ENCODE measurements at regions not wholly inside any gene's neighbourhood (a gene's known extent, or its start where the extent isn't known, plus 50 kb on each side); places are given as distances from the start of the nearest gene placed in this dataset.

GRCh38 chr2:138898855-138899254 lies 118.7 kb upstream of the NXPH2 start:
- no peak for TF ChIP-seq CTCF (IDR thresholded peaks at IDR 0.05; ENCODE audit: low read depth, low read length)
- DNase-seq (ENCODE audit: low read depth, low spot score) = no peak
- no peak overlapping the region for H3K27ac ChIP-seq (ENCODE audit: low read depth, low read length)
- ChIA-PET CTCF (interaction anchor here (0.5 kb wide), 1 partner anchor 384 kb away, joined by 3 read pairs; no protein-coding TSS in a partner anchor), POLR2A (no interaction called here)
- H3K4me3 ChIP-seq (ENCODE audit: low read depth, low read length) = no peak overlapping the region
- H3K27me3 ChIP-seq (ENCODE audit: control insufficient read depth, insufficient read depth, low read length) = no peaks in the 10 kb centered on the region
- peaks cover 25% of the 10 kb centered on the region for H3K9me3 ChIP-seq (ENCODE audit: control insufficient read depth, insufficient read depth, low read length)

GRCh38 chr2:138897274-138897673 lies 117.1 kb upstream of the NXPH2 start:
- CTCF ChIA-PET = no interaction called here

GRCh38 chr2:138893746-138894145 lies 113.6 kb upstream of the NXPH2 start:
- ChIA-PET POLR2A (no interaction called here), CTCF (no interaction called here)
- TF ChIP-seq CTCF (IDR thresholded peaks at IDR 0.05; ENCODE audit: low read depth, low read length) = no peak
- Histone ChIP-seq H3K4me3 (ENCODE audit: low read depth, low read length) (no peak overlapping the region), H3K27me3 (ENCODE audit: control insufficient read depth, insufficient read depth, low read length) (no peaks in the 10 kb centered on the region), H3K27ac (ENCODE audit: low read depth, low read length) (no peak overlapping the region), H3K9me3 (ENCODE audit: control insufficient read depth, insufficient read depth, low read length) (peaks cover 7% of the 10 kb centered on the region)
- DNase-seq (ENCODE audit: low read depth, low spot score) = no peak

More at GRCh38 chr2:138897274-138897673, 117.1 kb upstream of the NXPH2 start:
- no peak for DNase-seq (ENCODE audit: low read depth, low spot score)
- H3K4me3 ChIP-seq (ENCODE audit: low read depth, low read length) = no peak overlapping the region
- H3K27ac ChIP-seq (ENCODE audit: low read depth, low read length) = no peak overlapping the region
- no peak for TF ChIP-seq CTCF (IDR thresholded peaks at IDR 0.05; ENCODE audit: low read depth, low read length)
- H3K9me3 ChIP-seq (ENCODE audit: control insufficient read depth, insufficient read depth, low read length) = peaks cover 20% of the 10 kb centered on the region
- no peaks in the 10 kb centered on the region for H3K27me3 ChIP-seq (ENCODE audit: control insufficient read depth, insufficient read depth, low read length)
- POLR2A ChIA-PET = no interaction called here

- TF ChIP-seq CTCF (IDR thresholded peaks at IDR 0.05; ENCODE audit: low read depth, low read length) = no peak
- Histone ChIP-seq H3K27me3 (ENCODE audit: control insufficient read depth, insufficient read depth, low read length) (no peaks in the 10 kb centered on the region), H3K27ac (ENCODE audit: low read depth, low read length) (no peak overlapping the region), H3K9me3 (ENCODE audit: control insufficient read depth, insufficient read depth, low read length) (peaks cover 11% of the 10 kb centered on the region; the same call in 1 of the 2 replicates), H3K4me3 (ENCODE audit: low read depth, low read length) (no peak overlapping the region)
- ChIA-PET CTCF (no interaction called here), POLR2A (no interaction called here)
- no peak for DNase-seq (ENCODE audit: low read depth, low spot score)
Observed at GRCh38 chr2:138881126-138881525, 100.9 kb upstream of the NXPH2 start.

GRCh38 chr2:138879931-138880330 lies 99.7 kb upstream of the NXPH2 start:
- no peak overlapping the region for H3K4me3 ChIP-seq (ENCODE audit: low read depth, low read length)
- no peak for DNase-seq (ENCODE audit: low read depth, low spot score)
- TF ChIP-seq CTCF (IDR thresholded peaks at IDR 0.05; ENCODE audit: low read depth, low read length) = no peak
- POLR2A ChIA-PET = no interaction called here
- no peaks in the 10 kb centered on the region for H3K27me3 ChIP-seq (ENCODE audit: control insufficient read depth, insufficient read depth, low read length)
- CTCF ChIA-PET = no interaction called here
- no peak overlapping the region for H3K27ac ChIP-seq (ENCODE audit: low read depth, low read length)
- peaks cover 11% of the 10 kb centered on the region; the same call in 1 of the 2 replicates for H3K9me3 ChIP-seq (ENCODE audit: control insufficient read depth, insufficient read depth, low read length)
